Retinal pigment epithelial cell (primary cell): ENCODE measurements at regions not wholly inside any gene's neighbourhood (a gene's known extent, or its start where the extent isn't known, plus 50 kb on each side); places are given as distances from the start of the nearest gene placed in this dataset.

Experiments
- DNase-seq: peaks from one replicate; pipeline ENCODE4 v3.0.0-alpha.2; 2010; ENCODE audit warnings: low read depth
- H3K4me3 ChIP-seq: 2 replicates; pipeline ENCODE4 v1.5.1; 2011; ENCODE audit warnings: mild to moderate bottlenecking, low read length, control low read depth, moderate library complexity
- TF ChIP-seq, protein P1 (sequence below): conservative IDR thresholded peaks from 2 replicates; pipeline ENCODE4 v1.5.1; 2011; ENCODE audit warnings: low read depth, low read length, control low read depth, inconsistent platforms

DNA sequence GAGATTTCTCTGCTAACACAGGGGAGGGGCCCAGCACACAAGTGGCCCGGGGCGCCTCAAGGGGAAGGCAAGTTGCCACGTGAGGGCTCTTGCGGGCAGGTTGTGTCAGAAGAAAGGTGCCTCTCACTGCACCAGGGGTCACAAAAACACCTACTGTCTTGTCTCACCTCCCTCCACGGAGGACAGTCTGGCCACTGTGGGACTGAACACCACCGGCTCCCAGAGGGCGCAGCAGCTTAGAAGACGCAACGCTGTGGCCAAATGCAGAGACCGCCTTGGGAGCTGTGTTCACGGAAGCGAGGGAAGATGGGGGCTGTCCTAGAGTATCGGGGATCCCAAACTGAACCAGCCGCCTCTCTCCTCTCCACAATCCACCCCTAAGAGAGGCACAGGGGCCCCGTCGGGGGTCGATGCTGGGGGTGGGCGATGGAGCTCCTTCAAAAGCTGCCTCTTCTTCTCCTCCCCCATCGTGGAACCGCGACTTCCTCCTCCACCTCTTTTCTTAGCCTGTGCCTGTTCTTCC, 177.5 kb downstream of the FOXO1 start:
- no peak overlapping the region for H3K4me3 ChIP-seq
- no peak for DNase-seq
- TF ChIP-seq, protein P1, sequence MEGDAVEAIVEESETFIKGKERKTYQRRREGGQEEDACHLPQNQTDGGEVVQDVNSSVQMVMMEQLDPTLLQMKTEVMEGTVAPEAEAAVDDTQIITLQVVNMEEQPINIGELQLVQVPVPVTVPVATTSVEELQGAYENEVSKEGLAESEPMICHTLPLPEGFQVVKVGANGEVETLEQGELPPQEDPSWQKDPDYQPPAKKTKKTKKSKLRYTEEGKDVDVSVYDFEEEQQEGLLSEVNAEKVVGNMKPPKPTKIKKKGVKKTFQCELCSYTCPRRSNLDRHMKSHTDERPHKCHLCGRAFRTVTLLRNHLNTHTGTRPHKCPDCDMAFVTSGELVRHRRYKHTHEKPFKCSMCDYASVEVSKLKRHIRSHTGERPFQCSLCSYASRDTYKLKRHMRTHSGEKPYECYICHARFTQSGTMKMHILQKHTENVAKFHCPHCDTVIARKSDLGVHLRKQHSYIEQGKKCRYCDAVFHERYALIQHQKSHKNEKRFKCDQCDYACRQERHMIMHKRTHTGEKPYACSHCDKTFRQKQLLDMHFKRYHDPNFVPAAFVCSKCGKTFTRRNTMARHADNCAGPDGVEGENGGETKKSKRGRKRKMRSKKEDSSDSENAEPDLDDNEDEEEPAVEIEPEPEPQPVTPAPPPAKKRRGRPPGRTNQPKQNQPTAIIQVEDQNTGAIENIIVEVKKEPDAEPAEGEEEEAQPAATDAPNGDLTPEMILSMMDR: no peak

- H3K4me3 ChIP-seq: no peak overlapping the region
- DNase-seq: no peak
- TF ChIP-seq, protein P1: no peak
These were observed 176.2 kb downstream of the FOXO1 start for GRCh38 chr13:40490086-40490758.

DNA sequence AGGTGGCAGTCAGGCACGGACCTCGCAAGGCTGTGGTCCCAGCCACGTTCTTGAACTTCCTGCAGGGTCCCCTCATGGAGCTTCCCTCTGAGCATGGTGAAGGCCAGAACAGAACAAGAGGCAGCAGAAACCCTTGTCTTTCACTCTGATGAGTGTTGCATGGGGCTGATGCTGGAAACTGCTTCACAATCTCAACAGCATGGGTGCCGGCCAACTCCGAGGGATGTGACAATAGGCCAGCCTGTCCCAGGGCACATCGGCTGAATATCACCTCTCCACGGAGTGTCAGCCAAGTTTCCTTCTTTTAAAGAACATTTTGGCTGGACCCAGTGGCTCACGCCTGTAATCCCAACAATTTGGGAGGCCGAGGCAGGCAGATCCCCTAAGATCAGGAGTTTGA, 173.9 kb downstream of the FOXO1 start:
- no peak overlapping the region for H3K4me3 ChIP-seq
- TF ChIP-seq, protein P1: no peak
- DNase-seq: no peak

- no peak for DNase-seq
- H3K4me3 ChIP-seq: no peak overlapping the region
- TF ChIP-seq, protein P1: no peak
These were observed 171.9 kb downstream of the FOXO1 start for GRCh38 chr13:40494513-40494912.

DNA sequence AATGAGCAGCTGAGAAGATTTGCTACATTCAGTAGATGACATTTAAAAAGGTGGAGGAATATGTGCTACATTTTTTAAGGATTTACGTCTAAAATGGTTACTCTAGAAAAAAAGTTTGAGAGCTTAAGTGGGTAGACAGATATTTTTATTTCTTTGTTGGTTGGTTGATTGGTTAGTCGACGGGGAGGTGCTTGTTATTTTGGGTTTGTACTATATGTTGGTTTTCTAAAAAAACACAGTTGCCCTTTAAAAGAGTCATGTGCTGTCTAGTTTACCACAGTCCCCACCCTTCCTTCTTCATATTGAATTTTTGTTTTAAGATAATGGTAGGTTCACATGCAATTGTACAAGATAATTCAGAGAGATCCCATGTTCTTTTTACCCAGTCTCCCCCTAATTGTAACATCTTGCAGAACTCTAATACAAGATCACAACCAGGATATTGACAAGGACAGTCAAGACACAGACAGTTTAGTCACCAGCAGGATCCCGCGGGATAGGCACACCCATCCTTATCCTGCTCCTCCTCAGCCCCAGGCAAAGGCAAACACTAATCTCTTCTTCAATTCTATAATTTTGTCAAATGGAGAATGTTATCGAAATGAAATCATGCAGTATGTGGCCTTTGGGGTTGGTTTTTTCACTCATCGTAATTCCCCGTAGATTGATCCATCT, 171.4 kb downstream of the FOXO1 start:
- DNase-seq: no peak
- no peak overlapping the region for H3K4me3 ChIP-seq
- TF ChIP-seq, protein P1: no peak

DNA sequence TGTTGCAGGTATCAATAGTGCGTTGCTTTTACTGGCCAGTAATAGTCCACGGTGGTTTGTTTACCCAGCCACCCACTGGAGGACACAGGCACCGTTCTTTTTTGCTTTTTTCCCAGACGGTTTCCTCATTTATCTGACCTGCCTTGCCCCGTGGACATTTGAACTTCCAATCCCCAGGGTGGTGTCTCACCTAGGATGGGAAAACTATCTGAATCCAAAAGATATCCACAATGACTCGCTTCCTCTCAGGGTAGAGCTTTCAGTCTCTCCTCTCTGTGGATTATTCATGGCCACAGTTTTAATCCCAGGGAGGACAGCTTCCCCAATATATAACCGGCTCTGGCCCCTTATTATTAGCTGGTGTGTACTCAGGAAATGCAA, 170.8 kb downstream of the FOXO1 start:
- TF ChIP-seq, protein P1: no peak
- H3K4me3 ChIP-seq: no peak overlapping the region
- no peak for DNase-seq
